HG03469 (cell line): ENCODE measurements at regions not wholly inside any gene's neighbourhood (a gene's known extent, or its start where the extent isn't known, plus 50 kb on each side); places are given as distances from the start of the nearest gene placed in this dataset.

Source experiments
- ATAC-seq: cut with Tn5 transposase; IDR thresholded peaks from one replicate; pipeline ENCODE4 v1.9.1; 2021; ENCODE audit warnings: mild to moderate bottlenecking, moderate library complexity, moderate number of reproducible peaks; ENCODE audit not compliant: unreplicated experiment

DNA sequence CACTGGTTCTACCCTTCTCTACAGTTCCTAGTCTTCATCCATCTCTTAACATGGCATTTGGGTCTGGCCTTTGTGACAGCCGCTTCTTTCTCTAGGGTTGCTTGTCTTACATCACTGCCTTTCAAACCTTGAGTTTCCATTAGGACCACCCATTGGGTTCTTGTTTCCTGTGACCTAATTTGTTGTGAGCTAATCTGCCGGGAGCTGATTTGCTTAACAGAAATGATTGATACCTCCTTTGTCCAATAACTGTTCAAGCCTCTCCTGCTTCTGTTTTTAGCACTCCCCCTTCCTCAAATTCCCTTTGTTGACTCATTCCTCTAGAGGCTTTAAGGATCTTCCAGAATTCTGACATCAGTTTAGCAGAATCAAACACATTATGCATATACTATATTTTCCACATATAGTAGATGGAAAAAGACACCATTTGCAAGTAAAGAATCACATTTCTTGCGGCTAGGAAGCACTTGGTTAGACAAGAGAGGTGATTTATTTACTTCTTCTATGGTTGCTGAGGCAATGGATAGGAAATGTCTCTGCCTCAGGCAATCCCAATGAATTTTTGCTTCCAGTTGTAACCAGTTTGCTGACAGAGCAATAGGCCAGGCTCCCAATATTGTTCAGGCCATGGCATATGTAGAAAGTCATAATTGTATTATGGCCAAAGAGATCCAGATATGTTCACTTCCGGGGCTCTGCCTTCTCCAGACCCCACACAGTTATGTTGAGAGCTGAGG is 130.7 kb downstream of the SNX19 start:
- no peak for ATAC-seq

DNA sequence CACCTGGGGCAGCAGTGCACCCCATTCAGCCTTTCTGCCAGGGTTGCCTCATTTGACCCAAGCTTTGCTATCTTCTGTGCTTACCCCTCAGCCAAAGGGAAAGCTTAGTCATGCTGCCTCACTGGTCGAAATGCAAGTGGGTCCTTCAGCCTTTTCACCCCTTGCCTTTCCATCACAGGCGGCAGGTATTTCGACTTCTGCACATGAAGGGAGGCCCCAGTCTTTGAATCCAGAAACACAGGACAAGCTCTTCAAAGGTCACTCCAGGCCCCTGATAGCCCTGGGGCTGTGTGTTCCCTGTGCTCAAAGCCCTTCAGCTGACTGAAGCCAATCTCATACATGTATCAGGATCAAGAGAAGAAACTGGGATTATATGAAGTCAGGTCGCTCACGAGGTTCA is 129.7 kb downstream of the SNX19 start:
- no peak for ATAC-seq

DNA sequence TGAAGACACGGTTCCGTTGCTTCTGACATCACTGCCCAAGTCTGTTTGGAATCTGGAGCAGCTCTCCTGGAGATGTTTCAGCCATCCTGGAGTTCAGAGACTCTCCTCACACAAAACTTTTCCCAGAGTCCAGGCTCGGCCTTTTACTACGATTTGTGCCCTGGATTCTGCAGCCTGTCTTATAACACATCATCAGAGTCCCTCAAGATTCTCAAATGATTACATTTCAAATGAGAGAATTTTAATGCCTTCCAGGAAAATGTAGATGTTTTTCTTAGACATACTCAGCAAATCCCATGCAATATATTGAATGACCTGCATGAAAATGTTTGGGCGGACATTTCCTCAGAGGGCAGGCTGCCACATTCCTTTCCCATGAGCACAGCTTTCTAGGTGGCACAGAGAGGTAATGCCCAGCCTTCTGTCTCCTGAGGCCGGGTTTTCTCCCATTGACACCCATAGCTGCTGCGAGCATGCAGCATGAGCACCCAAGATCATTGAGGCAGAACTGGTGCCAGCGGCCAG is 129.1 kb downstream of the SNX19 start:
- no peak for ATAC-seq

GRCh38 chr11:130787973-130788570 is 128.2 kb downstream of the SNX19 start:
- ATAC-seq, result no peak

GRCh38 chr11:130789056-130789640 is 127.1 kb downstream of the SNX19 start:
- no peak for ATAC-seq

- ATAC-seq, result no peak
Observed at GRCh38 chr11:130790689-130791088, 125.6 kb downstream of the SNX19 start.

DNA sequence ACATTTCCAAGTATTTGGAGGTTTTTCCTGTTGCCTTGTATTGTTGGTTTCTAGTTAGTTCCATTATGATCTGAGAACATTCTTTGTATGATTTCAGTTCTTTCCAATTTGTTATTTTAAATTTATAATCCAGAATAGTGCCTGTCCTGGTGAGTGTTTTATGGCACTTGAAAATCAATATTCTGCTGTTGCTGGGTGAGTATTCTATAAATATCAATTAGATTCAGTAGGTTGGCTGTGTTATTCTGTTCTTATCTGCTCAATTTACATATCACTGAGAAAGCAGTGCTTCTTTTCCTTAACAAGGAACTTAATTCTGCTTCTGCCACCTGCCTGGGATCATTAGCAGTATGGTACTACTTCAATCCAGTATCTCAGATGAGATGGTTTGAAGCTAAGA is 123.5 kb downstream of the SNX19 start:
- no peak for ATAC-seq

- ATAC-seq, result no peak
Observed at GRCh38 chr11:130796828-130797227, 119.5 kb downstream of the SNX19 start.

GRCh38 chr11:130798280-130798679 is 118.0 kb downstream of the SNX19 start:
- ATAC-seq, result no peak

DNA sequence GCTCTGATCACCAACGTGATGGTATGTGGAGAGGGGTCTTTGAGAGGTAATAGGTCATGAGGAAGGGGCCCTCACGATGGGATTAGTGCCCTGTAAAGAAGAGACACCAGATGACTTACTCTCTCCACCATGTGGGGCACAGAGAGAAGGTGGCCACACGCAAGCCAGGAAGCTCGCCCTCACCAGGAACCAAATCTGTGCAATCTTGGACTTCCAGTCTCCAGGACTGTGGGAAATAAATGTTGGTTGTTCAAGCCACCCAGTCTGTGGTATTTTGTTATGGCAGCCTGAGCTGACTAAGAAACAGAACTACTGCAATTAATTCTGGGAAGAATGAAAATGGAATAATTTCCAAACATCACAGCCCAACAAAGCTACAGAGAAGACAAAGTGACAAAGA is 117.5 kb downstream of the SNX19 start:
- ATAC-seq, result no peak

GRCh38 chr11:130801333-130802122 is 114.8 kb downstream of the SNX19 start:
- no peak for ATAC-seq

DNA sequence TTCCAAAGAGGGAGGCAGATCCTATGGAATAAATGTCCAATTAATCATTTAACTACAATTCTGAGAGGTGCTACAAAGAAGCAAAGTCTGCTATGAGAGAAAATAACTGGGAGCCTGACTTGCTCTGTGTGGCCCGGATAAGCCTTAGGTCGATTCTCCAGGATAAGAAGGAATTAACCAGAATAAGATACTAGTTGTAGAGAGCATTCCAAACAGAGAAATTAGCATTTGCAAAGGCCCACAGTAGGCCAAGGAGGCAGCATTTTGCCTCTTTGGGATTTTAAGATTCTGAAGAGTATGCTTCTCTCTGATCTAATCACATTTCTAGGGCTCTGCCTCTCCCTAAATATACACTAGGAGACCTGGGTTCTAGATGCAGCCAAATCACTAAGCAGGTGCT is 113.7 kb downstream of the SNX19 start:
- ATAC-seq, result no peak

- ATAC-seq, result no peak
Observed at GRCh38 chr11:130804306-130805076, 111.8 kb downstream of the SNX19 start.

- ATAC-seq, result no peak
Observed at GRCh38 chr11:130806746-130807145, 109.5 kb downstream of the SNX19 start.

DNA sequence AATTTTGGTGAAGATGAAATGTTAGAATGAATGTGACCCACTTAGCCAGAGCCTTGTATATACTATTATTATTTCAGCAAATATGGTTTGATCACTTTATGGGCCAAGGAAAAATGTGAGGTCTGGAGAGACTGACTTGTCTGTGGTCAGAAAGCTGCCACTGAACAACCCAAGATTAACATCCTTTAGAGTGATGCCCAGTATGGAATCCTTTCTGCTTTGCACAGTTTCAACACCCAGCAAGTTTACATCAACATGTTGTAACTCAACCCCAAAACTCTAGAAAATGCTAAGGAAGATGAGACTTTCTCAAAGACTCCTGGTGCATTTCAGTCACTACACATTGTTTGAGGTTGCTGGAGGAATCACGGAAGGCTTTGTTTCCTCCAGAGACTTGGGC is 107.7 kb downstream of the SNX19 start:
- ATAC-seq, result no peak

GRCh38 chr11:130813196-130813595 is 103.1 kb downstream of the SNX19 start:
- ATAC-seq, result no peak

GRCh38 chr11:130813638-130814037 is 102.6 kb downstream of the SNX19 start:
- no peak for ATAC-seq

DNA sequence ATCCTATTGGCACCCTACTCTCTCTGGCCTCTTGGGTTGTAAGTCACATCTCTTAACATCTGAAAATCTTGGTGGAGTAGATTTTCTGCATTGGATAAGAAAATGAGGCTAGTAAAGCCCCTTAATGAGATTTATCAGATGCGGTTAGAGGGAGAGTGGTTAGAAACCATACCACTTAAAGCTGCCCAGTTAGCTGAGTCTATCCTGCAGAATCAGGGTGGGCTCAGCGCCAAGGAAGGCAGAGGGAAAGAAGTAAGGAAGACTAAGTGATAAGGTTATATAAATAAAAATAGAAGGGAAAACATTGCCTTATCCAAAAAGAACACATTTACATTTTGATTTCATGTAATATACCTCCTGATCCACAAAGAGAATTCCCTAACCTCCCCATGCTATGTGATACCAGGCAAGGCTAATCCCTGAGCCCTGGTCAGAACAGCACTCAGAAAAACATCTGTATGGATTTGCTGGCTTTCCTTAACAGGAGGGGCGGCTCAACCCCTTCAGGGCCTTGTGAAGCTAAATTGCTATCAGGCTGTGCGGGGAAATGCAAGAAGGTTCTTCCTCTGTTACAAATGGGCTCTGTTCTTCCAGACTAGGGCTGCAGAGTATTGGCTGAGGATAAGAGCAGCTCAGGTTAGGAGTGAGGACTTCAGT is 101.7 kb downstream of the SNX19 start:
- ATAC-seq, result no peak

DNA sequence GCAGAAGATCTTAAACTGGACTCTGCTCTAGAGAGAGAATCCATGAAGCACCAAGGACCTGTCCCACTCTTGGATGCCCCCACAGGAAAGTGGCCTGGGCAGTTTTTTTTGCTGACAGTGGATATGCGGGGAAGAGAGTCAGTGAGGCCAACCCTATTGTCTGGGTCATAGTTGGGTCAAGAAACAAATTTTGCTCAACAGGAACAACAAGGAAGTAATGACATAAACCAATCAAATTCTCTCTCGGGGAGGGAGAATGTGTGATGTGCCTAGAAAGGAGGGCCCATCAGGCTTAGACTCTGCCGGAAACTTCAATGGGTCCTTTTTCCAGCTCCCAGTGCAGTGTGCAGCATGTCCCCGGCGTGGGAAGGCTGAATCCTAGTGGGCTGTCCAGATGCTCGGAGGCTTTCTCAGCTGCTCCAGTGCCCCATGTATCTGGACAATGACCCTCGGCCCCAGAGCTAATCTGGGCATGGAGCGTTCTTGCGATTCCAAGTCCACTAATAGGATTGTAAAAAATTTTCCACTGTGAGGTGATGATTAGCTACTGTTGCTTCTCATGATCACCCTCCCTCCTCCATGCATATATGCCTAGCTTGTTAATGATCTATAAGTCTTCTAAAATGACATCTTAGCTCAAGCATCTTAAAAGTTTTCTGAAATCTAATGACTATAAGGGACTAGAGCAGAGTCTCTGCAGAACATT is 101.0 kb downstream of the SNX19 start:
- ATAC-seq, result no peak
